ENCODE measurements at regions not wholly inside any gene's neighbourhood (a gene's known extent, or its start where the extent isn't known, plus 50 kb on each side); places are given as distances from the start of the nearest gene placed in this dataset.

GRCh38 chr2:4963106-4963505 is 729.1 kb upstream of the SOX11 start:
- TF ChIP-seq CTCF (IDR thresholded peaks at IDR 0.05; ENCODE audit: control insufficient read depth, extremely low read depth, insufficient read depth) = no peak
- no peak for DNase-seq (ENCODE audit: low read depth)
- H3K4me3 ChIP-seq (ENCODE audit: low read depth, low read length) = no peak overlapping the region

GRCh38 chr2:4964001-4964540 is 728.1 kb upstream of the SOX11 start:
- DNase-seq (ENCODE audit: low read depth) = no peak
- no peak overlapping the region for H3K4me3 ChIP-seq (ENCODE audit: low read depth, low read length)
- TF ChIP-seq CTCF (IDR thresholded peaks at IDR 0.05; ENCODE audit: control insufficient read depth, extremely low read depth, insufficient read depth) = no peak

- H3K4me3 ChIP-seq (ENCODE audit: low read depth, low read length) = no peak overlapping the region
- no peak for DNase-seq (ENCODE audit: low read depth)
- TF ChIP-seq CTCF (IDR thresholded peaks at IDR 0.05; ENCODE audit: control insufficient read depth, extremely low read depth, insufficient read depth) = no peak
Observed at GRCh38 chr2:4964579-4964978, 727.6 kb upstream of the SOX11 start.

- H3K4me3 ChIP-seq (ENCODE audit: low read depth, low read length) = no peak overlapping the region
- no peak for TF ChIP-seq CTCF (IDR thresholded peaks at IDR 0.05; ENCODE audit: control insufficient read depth, extremely low read depth, insufficient read depth)
- no peak for DNase-seq (ENCODE audit: low read depth)
Observed at GRCh38 chr2:4965556-4966320, 726.4 kb upstream of the SOX11 start.

GRCh38 chr2:4967206-4967605 is 725.0 kb upstream of the SOX11 start:
- no peak for DNase-seq (ENCODE audit: low read depth)
- no peak overlapping the region for H3K4me3 ChIP-seq (ENCODE audit: low read depth, low read length)
- no peak for TF ChIP-seq CTCF (IDR thresholded peaks at IDR 0.05; ENCODE audit: control insufficient read depth, extremely low read depth, insufficient read depth)

- TF ChIP-seq CTCF (IDR thresholded peaks at IDR 0.05; ENCODE audit: control insufficient read depth, extremely low read depth, insufficient read depth) = no peak
- DNase-seq (ENCODE audit: low read depth) = no peak
Observed at GRCh38 chr2:4972472-4972871, 719.7 kb upstream of the SOX11 start.

GRCh38 chr2:4973354-4973753 is 718.8 kb upstream of the SOX11 start:
- DNase-seq (ENCODE audit: low read depth) = no peak
- no peak for TF ChIP-seq CTCF (IDR thresholded peaks at IDR 0.05; ENCODE audit: control insufficient read depth, extremely low read depth, insufficient read depth)
- H3K4me3 ChIP-seq (ENCODE audit: low read depth, low read length) = no peak overlapping the region

More at GRCh38 chr2:4972472-4972871, 719.7 kb upstream of the SOX11 start:
- H3K4me3 ChIP-seq (ENCODE audit: low read depth, low read length) = no peak overlapping the region
